B cell (primary cell): ENCODE measurements at regions not wholly inside any gene's neighbourhood (a gene's known extent, or its start where the extent isn't known, plus 50 kb on each side); places are given as distances from the start of the nearest gene placed in this dataset.

Source experiments
- EZH2 ChIP-seq: IDR thresholded peaks from 2 replicates; pipeline ENCODE4 v1.6.1; 2012; ENCODE audit warnings: borderline replicate concordance, low read depth, mild to moderate bottlenecking, moderate library complexity, low read length; ENCODE audit not compliant: insufficient read depth, poor library complexity, severe bottlenecking
- TF ChIP-seq, protein P1 (sequence below): fragments of 200-600 bp; IDR thresholded peaks from one replicate; pipeline ENCODE4 v1.8.0; 2022; ENCODE audit warnings: antibody characterized with exemption, mild to moderate bottlenecking

DNA sequence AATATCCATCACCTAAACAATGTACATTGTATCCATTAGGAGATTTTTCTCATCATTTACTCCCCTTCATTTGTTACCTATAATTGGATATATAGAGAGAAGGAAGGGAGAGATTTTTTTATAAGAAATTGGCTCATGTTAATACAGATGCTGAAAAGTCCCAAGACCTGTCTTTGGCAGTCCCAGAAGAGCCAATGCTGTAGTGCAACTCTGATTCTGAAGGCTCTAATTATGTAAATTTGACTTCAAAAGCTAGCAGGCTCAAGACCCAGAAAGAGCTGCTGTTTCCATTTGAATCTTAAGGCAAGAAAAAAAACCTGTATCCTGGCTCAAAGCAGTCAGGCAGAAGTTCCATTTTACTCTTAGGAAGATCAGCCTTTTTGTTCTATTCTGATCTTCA, 1245.5 kb upstream of the FAM98A start:
- TF ChIP-seq, protein P1, sequence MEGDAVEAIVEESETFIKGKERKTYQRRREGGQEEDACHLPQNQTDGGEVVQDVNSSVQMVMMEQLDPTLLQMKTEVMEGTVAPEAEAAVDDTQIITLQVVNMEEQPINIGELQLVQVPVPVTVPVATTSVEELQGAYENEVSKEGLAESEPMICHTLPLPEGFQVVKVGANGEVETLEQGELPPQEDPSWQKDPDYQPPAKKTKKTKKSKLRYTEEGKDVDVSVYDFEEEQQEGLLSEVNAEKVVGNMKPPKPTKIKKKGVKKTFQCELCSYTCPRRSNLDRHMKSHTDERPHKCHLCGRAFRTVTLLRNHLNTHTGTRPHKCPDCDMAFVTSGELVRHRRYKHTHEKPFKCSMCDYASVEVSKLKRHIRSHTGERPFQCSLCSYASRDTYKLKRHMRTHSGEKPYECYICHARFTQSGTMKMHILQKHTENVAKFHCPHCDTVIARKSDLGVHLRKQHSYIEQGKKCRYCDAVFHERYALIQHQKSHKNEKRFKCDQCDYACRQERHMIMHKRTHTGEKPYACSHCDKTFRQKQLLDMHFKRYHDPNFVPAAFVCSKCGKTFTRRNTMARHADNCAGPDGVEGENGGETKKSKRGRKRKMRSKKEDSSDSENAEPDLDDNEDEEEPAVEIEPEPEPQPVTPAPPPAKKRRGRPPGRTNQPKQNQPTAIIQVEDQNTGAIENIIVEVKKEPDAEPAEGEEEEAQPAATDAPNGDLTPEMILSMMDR, result no peak
- TF ChIP-seq EZH2, result no peak
